Smooth muscle cell (in vitro differentiated cells): ENCODE measurements at regions not wholly inside any gene's neighbourhood (a gene's known extent, or its start where the extent isn't known, plus 50 kb on each side); places are given as distances from the start of the nearest gene placed in this dataset.
A peak's percentile ranks its signal among the peaks of the same experiment; 100 is the strongest.

Experiments used
- DNase-seq: peaks from one replicate; lab custom pipeline; 2025; ENCODE audit not compliant: unreplicated experiment; lab: John Stamatoyannopoulos, UW
- H2AFZ ChIP-seq: fragments of 200-600 bp; sonication (generic); 2 replicates; pipeline ENCODE4 v1.6.0; 2016; ENCODE audit warnings: antibody characterized with exemption, low read depth, mild to moderate bottlenecking
- H3F3A ChIP-seq: fragments of 200-600 bp; sonication (generic); 2 replicates; pipeline ENCODE4 v1.6.0; 2017; ENCODE audit warnings: antibody characterized with exemption, low read depth
- H3K27ac ChIP-seq: fragments of 200-600 bp; sonication (generic); 2 replicates; pipeline ENCODE4 v1.5.1; 2016; ENCODE audit warnings: low read depth, mild to moderate bottlenecking
- H3K27me3 ChIP-seq: fragments of 200-600 bp; sonication (generic); 2 replicates; pipeline ENCODE4 v1.6.1; 2016; ENCODE audit warnings: low read depth, mild to moderate bottlenecking
- H3K36me3 ChIP-seq: fragments of 200-600 bp; sonication (generic); 2 replicates; pipeline ENCODE4 v1.5.1; 2016; ENCODE audit warnings: low read depth
- H3K4me1 ChIP-seq: fragments of 200-600 bp; sonication (generic); 2 replicates; pipeline ENCODE4 v1.5.1; 2016; ENCODE audit warnings: low read depth
- H3K4me2 ChIP-seq: fragments of 200-600 bp; sonication (generic); 2 replicates; pipeline ENCODE4 v1.6.0; 2016; ENCODE audit warnings: mild to moderate bottlenecking
- H3K4me3 ChIP-seq: fragments of 200-600 bp; sonication (generic); 2 replicates; pipeline ENCODE4 v1.5.1; 2016; ENCODE audit warnings: mild to moderate bottlenecking
- H3K79me2 ChIP-seq: fragments of 200-600 bp; sonication (generic); 2 replicates; pipeline ENCODE4 v1.6.0; 2016; ENCODE audit warnings: low read depth, mild to moderate bottlenecking
- H3K9ac ChIP-seq: fragments of 200-600 bp; sonication (generic); 2 replicates; pipeline ENCODE4 v1.6.0; 2016; ENCODE audit warnings: low read depth
- H3K9me3 ChIP-seq: fragments of 200-600 bp; sonication (generic); replicated peaks from 2 replicates; pipeline ENCODE4 v1.5.1; 2016; ENCODE audit warnings: low read depth
- H4K20me1 ChIP-seq: fragments of 200-600 bp; sonication (generic); 2 replicates; pipeline ENCODE4 v1.6.0; 2016; ENCODE audit warnings: low read depth
- CTCF ChIP-seq: fragments of 200-600 bp; sonication (generic); IDR thresholded peaks from 2 replicates; pipeline ENCODE4 v1.5.1; 2017; ENCODE audit warnings: borderline replicate concordance, mild to moderate bottlenecking, antibody characterized with exemption; ENCODE audit not compliant: insufficient read depth, poor library complexity, severe bottlenecking
- WGBS: methylation state at CpG from one replicate; pipeline ENCODE4 v1.1.7; 2016; ENCODE audit warnings: low lambda C conversion rate; 5-methylcytosine and 5-hydroxymethylcytosine counted together

DNA sequence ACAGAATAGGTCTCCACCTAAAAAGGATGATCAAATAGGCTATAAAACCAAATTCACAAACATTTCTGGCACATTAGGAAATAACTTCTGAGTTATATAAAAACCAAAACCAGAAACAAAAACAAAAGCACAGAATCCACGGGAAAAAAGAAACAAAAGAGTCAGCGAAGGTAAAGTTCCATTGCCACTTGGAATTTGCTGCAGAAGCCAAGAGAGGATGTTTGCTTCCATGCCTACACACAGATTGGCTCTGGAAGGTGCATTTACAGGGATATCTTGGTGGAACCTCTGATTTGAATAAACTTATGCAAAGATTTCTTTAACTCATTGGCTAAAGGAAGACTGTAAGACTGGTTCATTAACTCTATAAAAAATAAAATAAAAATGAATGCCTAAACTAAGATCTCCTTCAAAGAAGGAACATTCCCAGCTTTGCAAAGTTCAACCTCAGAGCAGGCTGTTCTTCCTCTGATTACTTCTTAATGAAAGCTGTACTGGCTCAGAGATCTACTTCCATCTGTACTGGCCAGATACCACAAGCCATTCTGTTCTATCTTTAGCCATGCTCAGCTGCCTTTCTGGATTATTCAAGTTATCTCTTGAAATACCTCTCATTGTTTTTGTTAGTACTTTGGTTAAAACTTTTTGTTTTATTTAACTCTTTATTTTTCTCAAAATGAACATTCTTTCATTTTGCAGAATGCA is 537.5 kb upstream of the CCDC54 start:
- H3K4me2 ChIP-seq = peak overlapping the region; percentile 8
- no peaks in the 10 kb centered on the region for H3K79me2 ChIP-seq
- H3K9ac ChIP-seq = no peak overlapping the region
- TF ChIP-seq CTCF = no peak
- WGBS = 84% methylated on average over 2 of the region's 2 CpGs
- no peaks in the 10 kb centered on the region for H3K36me3 ChIP-seq
- H3K27ac ChIP-seq = no peak overlapping the region
- H3F3A ChIP-seq = no peaks in the 10 kb centered on the region
- H3K27me3 ChIP-seq = no peaks in the 10 kb centered on the region
- DNase-seq = no peak
- H2AFZ ChIP-seq = no peak overlapping the region
- no peak overlapping the region for H3K4me3 ChIP-seq
- no peaks in the 10 kb centered on the region for H3K9me3 ChIP-seq
- peaks cover 6% of the 10 kb centered on the region for H3K4me1 ChIP-seq
- H4K20me1 ChIP-seq = no peaks in the 10 kb centered on the region

GRCh38 chr3:106840319-106840718 is 536.9 kb upstream of the CCDC54 start:
- Histone ChIP-seq H3K4me2 (peak overlapping the region; percentile 8), H3K27ac (no peak overlapping the region)
- no peak for TF ChIP-seq CTCF

GRCh38 chr3:106842151-106842550 is 535.1 kb upstream of the CCDC54 start:
- H3K4me3 ChIP-seq = no peak overlapping the region
- DNase-seq = no peak
- 61% methylated on average over 2 of the region's 2 CpGs for WGBS
- H3K9ac ChIP-seq = no peak overlapping the region
- TF ChIP-seq CTCF = no peak
- H3K79me2 ChIP-seq = no peaks in the 10 kb centered on the region
- H3K36me3 ChIP-seq = no peaks in the 10 kb centered on the region
- no peaks in the 10 kb centered on the region for H4K20me1 ChIP-seq
- H3K9me3 ChIP-seq = no peaks in the 10 kb centered on the region
- peak overlapping the region; percentile 17 for H3K27ac ChIP-seq
- H3K4me1 ChIP-seq = peaks cover 6% of the 10 kb centered on the region
- H3F3A ChIP-seq = no peaks in the 10 kb centered on the region
- H2AFZ ChIP-seq = peak overlapping the region; percentile 22
- peak overlapping the region; percentile 39 for H3K4me2 ChIP-seq
- no peaks in the 10 kb centered on the region for H3K27me3 ChIP-seq

More at GRCh38 chr3:106840319-106840718, 536.9 kb upstream of the CCDC54 start:
- no peaks in the 10 kb centered on the region for H3K9me3 ChIP-seq
- H3F3A ChIP-seq = no peaks in the 10 kb centered on the region
- H3K4me3 ChIP-seq = no peak overlapping the region
- no peak overlapping the region for H3K9ac ChIP-seq
- peaks cover 6% of the 10 kb centered on the region for H3K4me1 ChIP-seq
- H3K79me2 ChIP-seq = no peaks in the 10 kb centered on the region
- no peaks in the 10 kb centered on the region for H3K36me3 ChIP-seq
- H2AFZ ChIP-seq = no peak overlapping the region
- H4K20me1 ChIP-seq = no peaks in the 10 kb centered on the region
- DNase-seq = no peak
- no peaks in the 10 kb centered on the region for H3K27me3 ChIP-seq

GRCh38 chr3:106844638-106845037 is 532.6 kb upstream of the CCDC54 start:
- DNase-seq = no peak
- Histone ChIP-seq H3K36me3 (no peaks in the 10 kb centered on the region), H3K4me2 (no peak overlapping the region), H3K79me2 (no peaks in the 10 kb centered on the region), H4K20me1 (no peaks in the 10 kb centered on the region), H3K4me1 (peaks cover 6% of the 10 kb centered on the region), H3K27me3 (no peaks in the 10 kb centered on the region), H3F3A (no peaks in the 10 kb centered on the region), H3K9me3 (no peaks in the 10 kb centered on the region), H3K4me3 (no peak overlapping the region), H2AFZ (no peak overlapping the region), H3K27ac (no peak overlapping the region), H3K9ac (no peak overlapping the region)
- no peak for TF ChIP-seq CTCF
